ENCODE measurements at regions not wholly inside any gene's neighbourhood (a gene's known extent, or its start where the extent isn't known, plus 50 kb on each side); places are given as distances from the start of the nearest gene placed in this dataset.

DNA sequence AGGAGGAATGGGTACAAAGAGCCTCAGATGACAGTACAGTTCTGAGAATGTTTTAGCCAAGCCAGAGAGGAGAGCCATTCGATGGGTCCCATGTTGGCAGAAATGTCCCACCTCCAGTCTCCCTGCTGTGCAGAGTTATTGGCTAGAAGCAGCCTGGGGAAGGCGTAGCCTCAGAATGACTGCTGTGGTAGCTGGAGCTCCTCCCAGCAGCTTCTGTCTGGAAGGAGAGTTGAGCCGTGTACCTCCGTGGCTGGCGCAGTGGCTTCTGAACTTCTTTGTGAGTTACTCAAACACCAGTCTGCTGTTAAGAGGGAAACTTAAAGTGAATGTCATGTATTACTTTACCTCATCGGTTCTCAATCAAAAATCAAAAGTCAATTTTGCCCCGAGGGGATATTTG lies 193.3 kb upstream of the SNX2 start:
- no peak overlapping the region for H3K4me3 ChIP-seq (ENCODE audit: control insufficient read depth in 2 of 3, extremely low read depth in 1 of 3, insufficient read depth in 2 of 3, low read depth in 1 of 3, low read length in 3 of 3)
- H4K20me1 ChIP-seq (ENCODE audit: control insufficient read depth, extremely low read depth, insufficient read depth, low read length) = no peaks in the 10 kb centered on the region
- H3K36me3 ChIP-seq (ENCODE audit: control insufficient read depth in 2 of 2, extremely low read depth in 1 of 2, insufficient read depth in 2 of 2, low read length in 2 of 2) = no peaks in the 10 kb centered on the region
- FAIRE-seq (no peak), DNase-seq (ENCODE audit: low read depth, low spot score) (no peak)
- TF ChIP-seq EZH2 (IDR thresholded peaks at IDR 0.05; ENCODE audit: low read length) = no peak
- TF ChIP-seq, protein P1, sequence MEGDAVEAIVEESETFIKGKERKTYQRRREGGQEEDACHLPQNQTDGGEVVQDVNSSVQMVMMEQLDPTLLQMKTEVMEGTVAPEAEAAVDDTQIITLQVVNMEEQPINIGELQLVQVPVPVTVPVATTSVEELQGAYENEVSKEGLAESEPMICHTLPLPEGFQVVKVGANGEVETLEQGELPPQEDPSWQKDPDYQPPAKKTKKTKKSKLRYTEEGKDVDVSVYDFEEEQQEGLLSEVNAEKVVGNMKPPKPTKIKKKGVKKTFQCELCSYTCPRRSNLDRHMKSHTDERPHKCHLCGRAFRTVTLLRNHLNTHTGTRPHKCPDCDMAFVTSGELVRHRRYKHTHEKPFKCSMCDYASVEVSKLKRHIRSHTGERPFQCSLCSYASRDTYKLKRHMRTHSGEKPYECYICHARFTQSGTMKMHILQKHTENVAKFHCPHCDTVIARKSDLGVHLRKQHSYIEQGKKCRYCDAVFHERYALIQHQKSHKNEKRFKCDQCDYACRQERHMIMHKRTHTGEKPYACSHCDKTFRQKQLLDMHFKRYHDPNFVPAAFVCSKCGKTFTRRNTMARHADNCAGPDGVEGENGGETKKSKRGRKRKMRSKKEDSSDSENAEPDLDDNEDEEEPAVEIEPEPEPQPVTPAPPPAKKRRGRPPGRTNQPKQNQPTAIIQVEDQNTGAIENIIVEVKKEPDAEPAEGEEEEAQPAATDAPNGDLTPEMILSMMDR (optimal IDR thresholded peaks at IDR 0.05 in 1 of 3, IDR thresholded peaks at IDR 0.05 in 1 of 3, conservative IDR thresholded peaks at IDR 0.05 in 1 of 3; ENCODE audit: extremely low read depth in 1 of 3, insufficient read depth in 2 of 3, low read length in 3 of 3) = no peak
- H3K9ac ChIP-seq (ENCODE audit: control insufficient read depth, extremely low read depth, insufficient read depth, low read length) = no peak overlapping the region
- dilution Hi-C loops (cut with MboI; ENCODE audit: extremely low pct_ligation_motif_present, low sequenced_read_pairs) = no loop called here
- H3K79me2 ChIP-seq (ENCODE audit: control insufficient read depth, insufficient read depth, low read length) = no peaks in the 10 kb centered on the region
- H3K9me1 ChIP-seq (ENCODE audit: control insufficient read depth, extremely low read depth, insufficient read depth, low read length) = no peaks in the 10 kb centered on the region
- H3K27ac ChIP-seq (ENCODE audit: control insufficient read depth, insufficient read depth, low read length) = no peak overlapping the region
- H3K27me3 ChIP-seq (ENCODE audit: control insufficient read depth, extremely low read depth, insufficient read depth, low read length) = no peaks in the 10 kb centered on the region
- no peak overlapping the region for H2AFZ ChIP-seq (ENCODE audit: control insufficient read depth, low read length)
- H3K4me2 ChIP-seq (ENCODE audit: control insufficient read depth, extremely low read depth, insufficient read depth, low read depth, low read length) = no peak overlapping the region
- no peaks in the 10 kb centered on the region for H3K4me1 ChIP-seq (ENCODE audit: control insufficient read depth, extremely low read depth, insufficient read depth, low read length)
- no peaks in the 10 kb centered on the region for H3K9me3 ChIP-seq (ENCODE audit: control insufficient read depth, low read depth, low read length)

DNA sequence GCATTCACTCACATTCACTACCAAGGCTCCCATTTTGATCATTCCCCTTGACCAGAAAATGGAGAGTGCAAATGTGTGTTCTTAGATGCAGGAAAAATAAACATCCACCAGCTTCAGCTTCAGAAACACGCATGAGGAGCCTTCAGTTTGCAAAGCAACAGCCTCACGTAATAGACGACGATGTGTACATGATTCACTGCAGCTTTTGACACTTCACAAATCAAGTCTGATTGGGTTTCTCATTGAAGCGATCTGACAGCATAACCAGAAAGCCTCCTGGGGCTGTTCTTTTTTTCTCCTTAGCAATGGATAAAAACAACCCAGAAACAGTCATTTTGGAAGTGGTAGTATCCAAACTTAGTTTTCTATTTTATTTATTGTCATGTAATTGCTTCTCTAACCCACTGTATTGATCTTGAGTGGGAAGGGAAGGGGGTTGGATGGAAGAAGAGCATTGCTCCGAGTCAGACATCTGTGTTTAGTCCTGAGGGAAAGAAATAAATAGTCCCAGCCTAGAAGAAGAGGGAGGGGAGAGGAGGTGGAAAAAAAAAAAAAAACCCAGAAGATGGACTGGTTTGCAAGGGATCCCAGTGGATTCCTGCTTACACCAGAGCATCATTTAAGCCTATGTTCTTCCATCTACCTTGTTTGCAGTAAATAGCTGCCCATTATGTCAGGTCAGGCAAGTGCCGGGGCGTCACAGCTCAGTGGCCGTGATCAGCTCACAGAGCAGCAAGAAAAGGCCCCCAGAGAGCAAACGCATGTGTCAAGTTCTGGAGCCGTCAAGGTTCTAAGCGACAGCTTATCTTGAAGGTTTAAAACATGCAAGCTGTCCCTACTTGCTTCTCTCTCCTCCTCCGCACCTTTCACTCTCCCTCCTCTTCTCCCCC lies 190.2 kb upstream of the SNX2 start:
- Histone ChIP-seq H3K36me3 (ENCODE audit: control insufficient read depth in 2 of 2, extremely low read depth in 1 of 2, insufficient read depth in 2 of 2, low read length in 2 of 2) (no peaks in the 10 kb centered on the region), H3K4me3 (ENCODE audit: control insufficient read depth in 2 of 3, extremely low read depth in 1 of 3, insufficient read depth in 2 of 3, low read depth in 1 of 3, low read length in 3 of 3) (no peak overlapping the region), H3K9me3 (ENCODE audit: control insufficient read depth, low read depth, low read length) (no peaks in the 10 kb centered on the region), H3K4me1 (ENCODE audit: control insufficient read depth, extremely low read depth, insufficient read depth, low read length) (no peaks in the 10 kb centered on the region), H3K27me3 (ENCODE audit: control insufficient read depth, extremely low read depth, insufficient read depth, low read length) (no peaks in the 10 kb centered on the region), H3K27ac (ENCODE audit: control insufficient read depth, insufficient read depth, low read length) (no peak overlapping the region), H4K20me1 (ENCODE audit: control insufficient read depth, extremely low read depth, insufficient read depth, low read length) (no peaks in the 10 kb centered on the region), H2AFZ (ENCODE audit: control insufficient read depth, low read length) (no peak overlapping the region), H3K4me2 (ENCODE audit: control insufficient read depth, extremely low read depth, insufficient read depth, low read depth, low read length) (no peak overlapping the region), H3K9ac (ENCODE audit: control insufficient read depth, extremely low read depth, insufficient read depth, low read length) (no peak overlapping the region), H3K9me1 (ENCODE audit: control insufficient read depth, extremely low read depth, insufficient read depth, low read length) (no peaks in the 10 kb centered on the region), H3K79me2 (ENCODE audit: control insufficient read depth, insufficient read depth, low read length) (no peaks in the 10 kb centered on the region)
- dilution Hi-C loops (cut with MboI; ENCODE audit: extremely low pct_ligation_motif_present, low sequenced_read_pairs) = no loop called here
- DNase-seq (ENCODE audit: low read depth, low spot score) (no peak), FAIRE-seq (no peak)
- TF ChIP-seq, protein P1 (optimal IDR thresholded peaks at IDR 0.05 in 1 of 3, IDR thresholded peaks at IDR 0.05 in 1 of 3, conservative IDR thresholded peaks at IDR 0.05 in 1 of 3; ENCODE audit: extremely low read depth in 1 of 3, insufficient read depth in 2 of 3, low read length in 3 of 3) = no peak
